GM12875 (cell line): ENCODE measurements at regions not wholly inside any gene's neighbourhood (a gene's known extent, or its start where the extent isn't known, plus 50 kb on each side); places are given as distances from the start of the nearest gene placed in this dataset.
"Not testable (repeated sequence)": the region's sequence is repeated elsewhere in the genome, so short reads cannot be mapped to it uniquely, and the experiment has no call there.

Experiments
- H3K4me3 ChIP-seq: one replicate; pipeline ENCODE4 v1.5.1; 2011; ENCODE audit warnings: low read depth, low read length, control low read depth
- CTCF ChIP-seq: IDR thresholded peaks from 2 replicates; pipeline ENCODE4 v1.5.1; 2011; ENCODE audit warnings: low read depth, mild to moderate bottlenecking, control low read depth, inconsistent platforms, low read length, moderate library complexity, borderline replicate concordance; ENCODE audit not compliant: insufficient read depth

- not testable (repeated sequence) for H3K4me3 ChIP-seq
Observed at GRCh38 chr6:104676679-104677078, 183.0 kb downstream of the HACE1 start.

- not testable (repeated sequence) for H3K4me3 ChIP-seq
Observed at GRCh38 chr6:104675161-104675560, 184.6 kb downstream of the HACE1 start.

GRCh38 chr6:104673078-104673477 lies 186.6 kb downstream of the HACE1 start:
- not testable (repeated sequence) for H3K4me3 ChIP-seq

DNA sequence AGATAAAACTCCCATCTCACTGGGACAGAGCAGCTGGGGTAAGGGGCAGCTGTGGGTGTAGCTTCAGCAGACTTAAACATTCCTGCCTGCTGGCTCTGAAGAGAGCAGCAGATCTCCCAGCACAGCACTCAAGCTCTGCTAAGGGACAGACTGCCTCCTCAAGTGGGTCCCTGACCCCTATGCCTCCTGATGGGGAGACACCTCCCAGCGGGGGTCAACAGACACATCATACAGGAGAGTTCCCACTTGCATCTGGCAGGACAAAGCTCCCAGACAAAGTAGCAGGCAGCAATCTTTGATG lies 188.2 kb downstream of the HACE1 start:
- not testable (repeated sequence) for H3K4me3 ChIP-seq

- not testable (repeated sequence) for H3K4me3 ChIP-seq
Observed at GRCh38 chr6:104670834-104671590, 188.7 kb downstream of the HACE1 start.

DNA sequence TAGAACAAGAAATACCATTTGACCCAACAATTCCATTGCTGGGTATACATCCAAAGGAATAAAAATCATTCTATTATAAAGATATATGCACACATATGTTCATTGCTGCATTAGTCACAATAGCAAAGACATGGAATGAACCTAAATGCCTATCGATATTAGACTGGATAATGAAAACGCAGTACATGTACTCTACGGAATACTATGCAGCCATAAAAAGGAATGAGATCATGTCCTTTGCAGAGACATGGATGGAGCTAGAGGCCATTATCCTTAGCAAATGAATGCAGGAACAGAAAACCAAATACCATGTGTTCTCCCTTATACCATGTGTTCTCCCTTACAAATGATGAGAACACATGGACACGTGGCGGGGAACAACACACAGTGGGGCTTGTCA lies 190.2 kb downstream of the HACE1 start:
- no peak for TF ChIP-seq CTCF
- H3K4me3 ChIP-seq, result no peak overlapping the region

GRCh38 chr6:104656235-104656634 lies 203.5 kb downstream of the HACE1 start:
- no peak for TF ChIP-seq CTCF
- H3K4me3 ChIP-seq, result no peak overlapping the region

- H3K4me3 ChIP-seq, result no peak overlapping the region
- no peak for TF ChIP-seq CTCF
Observed at GRCh38 chr6:104653781-104654180, 205.9 kb downstream of the HACE1 start.

- no peak for TF ChIP-seq CTCF
- no peak overlapping the region for H3K4me3 ChIP-seq
Observed at GRCh38 chr6:104648347-104648746, 211.4 kb downstream of the HACE1 start.

GRCh38 chr6:104644848-104645247 lies 214.9 kb downstream of the HACE1 start:
- no peak for TF ChIP-seq CTCF
- no peak overlapping the region for H3K4me3 ChIP-seq
